ENCODE measurements at regions not wholly inside any gene's neighbourhood (a gene's known extent, or its start where the extent isn't known, plus 50 kb on each side); places are given as distances from the start of the nearest gene placed in this dataset.

- TF ChIP-seq GLIS3 (CRISPR knock-in tag; IDR thresholded peaks at IDR 0.05) = no peak
- TF ChIP-seq TCF4 (CRISPR knock-in tag; IDR thresholded peaks at IDR 0.05; ENCODE audit: borderline replicate concordance) = no peak
- TF ChIP-seq ESRRG (CRISPR knock-in tag; IDR thresholded peaks at IDR 0.05) = no peak
- TF ChIP-seq ARNTL (CRISPR knock-in tag; IDR thresholded peaks at IDR 0.05; ENCODE audit: borderline replicate concordance, low read depth) = no peak
- no peak for TF ChIP-seq SNAI2 (CRISPR knock-in tag; IDR thresholded peaks at IDR 0.05)
- TF ChIP-seq ISL1 (CRISPR knock-in tag; IDR thresholded peaks at IDR 0.05) = no peak
- TF ChIP-seq ZFP30 (CRISPR knock-in tag; IDR thresholded peaks at IDR 0.05) = no peak
- no peak for TF ChIP-seq RARB (CRISPR knock-in tag; IDR thresholded peaks at IDR 0.05)
Measured at GRCh38 chr5:1651971-1652872, 128.5 kb upstream of the LPCAT1 start.
